ENCODE measurements at regions not wholly inside any gene's neighbourhood (a gene's known extent, or its start where the extent isn't known, plus 50 kb on each side); places are given as distances from the start of the nearest gene placed in this dataset.

GRCh38 chr11:56905936-56906335 is 82.8 kb upstream of the OR5AK2 start:
- Histone ChIP-seq H3K9ac (ENCODE audit: low read length) (no peak overlapping the region), H3K27me3 (ENCODE audit: low read depth, low read length) (peaks cover 5% of the 10 kb centered on the region; the same call in 1 of the 2 replicates), H3K79me2 (ENCODE audit: low read length) (no peaks in the 10 kb centered on the region), H3K27ac (ENCODE audit: low read length) (no peak overlapping the region), H3K9me3 (ENCODE audit: insufficient read depth, low read length) (no peaks in the 10 kb centered on the region), H3K4me2 (ENCODE audit: low read length) (no peak overlapping the region), H2AFZ (ENCODE audit: low read depth, low read length) (no peak overlapping the region), H3K36me3 (replicated peaks; ENCODE audit: low read depth, low read length) (no peaks in the 10 kb centered on the region), H4K20me1 (ENCODE audit: insufficient read depth, low read length) (no peaks in the 10 kb centered on the region), H3K4me1 (ENCODE audit: low read length) (no peaks in the 10 kb centered on the region), H3K4me3 (ENCODE audit: low read length) (no peak overlapping the region)
- TF ChIP-seq EZH2phosphoT487 (IDR thresholded peaks at IDR 0.05; ENCODE audit: low read depth), result no peak
- TF ChIP-seq CTCF (IDR thresholded peaks at IDR 0.05; ENCODE audit: low read depth, low read length), result no peak

- no peak for TF ChIP-seq EZH2phosphoT487 (IDR thresholded peaks at IDR 0.05; ENCODE audit: low read depth)
- no peak for TF ChIP-seq CTCF (IDR thresholded peaks at IDR 0.05; ENCODE audit: low read depth, low read length)
Measured at GRCh38 chr11:56905442-56905841, 83.3 kb upstream of the OR5AK2 start.

GRCh38 chr11:56898856-56899255 is 89.9 kb upstream of the OR5AK2 start:
- H3K27ac ChIP-seq (ENCODE audit: low read length), result no peak overlapping the region
- no peak overlapping the region for H3K4me3 ChIP-seq (ENCODE audit: low read length)
- peaks cover 4% of the 10 kb centered on the region; the same call in 1 of the 2 replicates for H3K27me3 ChIP-seq (ENCODE audit: low read depth, low read length)
- no peaks in the 10 kb centered on the region for H3K4me1 ChIP-seq (ENCODE audit: low read length)
- no peaks in the 10 kb centered on the region for H3K79me2 ChIP-seq (ENCODE audit: low read length)
- H3K9me3 ChIP-seq (ENCODE audit: insufficient read depth, low read length), result no peaks in the 10 kb centered on the region
- TF ChIP-seq EZH2phosphoT487 (IDR thresholded peaks at IDR 0.05; ENCODE audit: low read depth) (no peak), CTCF (IDR thresholded peaks at IDR 0.05; ENCODE audit: low read depth, low read length) (no peak)
- no peaks in the 10 kb centered on the region for H3K36me3 ChIP-seq (replicated peaks; ENCODE audit: low read depth, low read length)
- no peaks in the 10 kb centered on the region for H4K20me1 ChIP-seq (ENCODE audit: insufficient read depth, low read length)
- no peak overlapping the region for H3K9ac ChIP-seq (ENCODE audit: low read length)
- H2AFZ ChIP-seq (ENCODE audit: low read depth, low read length), result no peak overlapping the region
- H3K4me2 ChIP-seq (ENCODE audit: low read length), result no peak overlapping the region

More at GRCh38 chr11:56905442-56905841, 83.3 kb upstream of the OR5AK2 start:
- Histone ChIP-seq H3K9ac (ENCODE audit: low read length) (no peak overlapping the region), H3K9me3 (ENCODE audit: insufficient read depth, low read length) (no peaks in the 10 kb centered on the region), H3K27me3 (ENCODE audit: low read depth, low read length) (peaks cover 5% of the 10 kb centered on the region; the same call in 1 of the 2 replicates), H3K27ac (ENCODE audit: low read length) (no peak overlapping the region), H2AFZ (ENCODE audit: low read depth, low read length) (no peak overlapping the region), H4K20me1 (ENCODE audit: insufficient read depth, low read length) (no peaks in the 10 kb centered on the region), H3K4me1 (ENCODE audit: low read length) (no peaks in the 10 kb centered on the region), H3K4me2 (ENCODE audit: low read length) (no peak overlapping the region), H3K4me3 (ENCODE audit: low read length) (no peak overlapping the region), H3K36me3 (replicated peaks; ENCODE audit: low read depth, low read length) (no peaks in the 10 kb centered on the region), H3K79me2 (ENCODE audit: low read length) (no peaks in the 10 kb centered on the region)

- H3K36me3 ChIP-seq (replicated peaks; ENCODE audit: low read depth, low read length), result no peaks in the 10 kb centered on the region
- TF ChIP-seq CTCF (IDR thresholded peaks at IDR 0.05; ENCODE audit: low read depth, low read length) (no peak), EZH2phosphoT487 (IDR thresholded peaks at IDR 0.05; ENCODE audit: low read depth) (no peak)
- peaks cover 36% of the 10 kb centered on the region for H3K27me3 ChIP-seq (ENCODE audit: low read depth, low read length)
- H3K4me3 ChIP-seq (ENCODE audit: low read length), result no peak overlapping the region
- no peaks in the 10 kb centered on the region for H3K9me3 ChIP-seq (ENCODE audit: insufficient read depth, low read length)
- no peak overlapping the region for H3K27ac ChIP-seq (ENCODE audit: low read length)
- no peak overlapping the region for H3K4me2 ChIP-seq (ENCODE audit: low read length)
- no peak overlapping the region for H3K9ac ChIP-seq (ENCODE audit: low read length)
- H2AFZ ChIP-seq (ENCODE audit: low read depth, low read length), result no peak overlapping the region
- no peaks in the 10 kb centered on the region for H3K79me2 ChIP-seq (ENCODE audit: low read length)
- H3K4me1 ChIP-seq (ENCODE audit: low read length), result no peaks in the 10 kb centered on the region
- H4K20me1 ChIP-seq (ENCODE audit: insufficient read depth, low read length), result no peaks in the 10 kb centered on the region
Measured at GRCh38 chr11:56890584-56891305, 98.0 kb upstream of the OR5AK2 start.
